SU-DHL-6 (cell line): ENCODE measurements at regions not wholly inside any gene's neighbourhood (a gene's known extent, or its start where the extent isn't known, plus 50 kb on each side); places are given as distances from the start of the nearest gene placed in this dataset.

Experiments
- H2AFZ ChIP-seq: fragments of 200-600 bp; sonication (generic); 2 replicates; pipeline ENCODE4 v1.6.1; 2014; ENCODE audit warnings: low read depth, mild to moderate bottlenecking, moderate library complexity, mixed read lengths, antibody characterized with exemption, low read length; ENCODE audit not compliant: severe bottlenecking
- H3F3A ChIP-seq: fragments of 200-600 bp; shearing (Covaris generic); 2 replicates; pipeline ENCODE4 v1.6.0; 2016; ENCODE audit warnings: antibody characterized with exemption, mild to moderate bottlenecking; ENCODE audit not compliant: insufficient read depth
- H3K27ac ChIP-seq: fragments of 200-600 bp; sonication (generic); 2 replicates; pipeline ENCODE4 v1.5.1; 2016; ENCODE audit warnings: low read depth, mild to moderate bottlenecking, low read length, moderate library complexity, mixed read lengths
- H3K27me3 ChIP-seq: fragments of 200-600 bp; sonication (generic), shearing (Covaris generic); 2 replicates; pipeline ENCODE4 v1.6.0; 2014; ENCODE audit warnings: mild to moderate bottlenecking, low read length
- H3K36me3 ChIP-seq: fragments of 200-600 bp; sonication (generic); 2 replicates; pipeline ENCODE4 v1.6.1; 2014; ENCODE audit warnings: mild to moderate bottlenecking, low read length, mixed read lengths
- H3K4me2 ChIP-seq: fragments of 300-600, 200-600 bp; shearing (Covaris generic), sonication (generic); 2 replicates; pipeline ENCODE4 v1.6.0; 2014; ENCODE audit warnings: low read length, low read depth, mild to moderate bottlenecking; ENCODE audit not compliant: poor library complexity, severe bottlenecking
- H3K4me3 ChIP-seq: fragments of 200-600 bp; sonication (generic); 2 replicates; pipeline ENCODE4 v1.5.1; 2014; ENCODE audit warnings: antibody characterized with exemption, low read length, mild to moderate bottlenecking, mixed read lengths; ENCODE audit not compliant: insufficient read depth, poor library complexity, severe bottlenecking
- H3K79me2 ChIP-seq: fragments of 200-600 bp; sonication (generic); 2 replicates; pipeline ENCODE4 v1.6.1; 2014; ENCODE audit warnings: mild to moderate bottlenecking, low read length, moderate library complexity; ENCODE audit not compliant: insufficient read depth
- H3K9ac ChIP-seq: fragments of 200-600 bp; sonication (generic); 2 replicates; pipeline ENCODE4 v1.7.0; 2014; ENCODE audit warnings: mild to moderate bottlenecking, low read length
- H3K9me2 ChIP-seq: fragments of 200-600 bp; sonication (generic); replicated peaks from 2 replicates; pipeline ENCODE4 v1.6.1; 2014; ENCODE audit warnings: low read length; ENCODE audit not compliant: insufficient read depth
- H3K9me3 ChIP-seq: fragments of 200-600 bp; sonication (generic); 2 replicates; pipeline ENCODE4 v1.6.1; 2014; ENCODE audit warnings: low read length, mixed read lengths; ENCODE audit not compliant: insufficient read depth
- H4K20me1 ChIP-seq: fragments of 200-600 bp; sonication (generic); 2 replicates; pipeline ENCODE4 v1.6.1; 2014; ENCODE audit warnings: low read depth, mild to moderate bottlenecking, antibody characterized with exemption, low read length, moderate library complexity, mixed read lengths
- CTCF ChIP-seq: fragments of 200-600 bp; sonication (generic); IDR thresholded peaks from one replicate; pipeline ENCODE4 v1.5.1; 2017; ENCODE audit warnings: antibody characterized with exemption, mild to moderate bottlenecking, low read length, moderate library complexity; ENCODE audit not compliant: insufficient read depth, poor library complexity, severe bottlenecking
- EZH2phosphoT487 ChIP-seq: fragments of 200-600 bp; sonication (generic), shearing (Covaris generic); conservative IDR thresholded peaks from 2 replicates; pipeline ENCODE4 v1.6.1; 2018; ENCODE audit warnings: mild to moderate bottlenecking, antibody characterized with exemption, low read length, moderate library complexity, mixed read lengths

GRCh38 chr12:89083491-89083890 is 268.8 kb downstream of the DUSP6 start:
- Histone ChIP-seq H3K27me3 (no peaks in the 10 kb centered on the region), H3K9me3 (no peaks in the 10 kb centered on the region), H3F3A (no peaks in the 10 kb centered on the region), H2AFZ (no peak overlapping the region), H3K9me2 (no peaks in the 10 kb centered on the region), H3K4me3 (no peak overlapping the region), H3K79me2 (no peaks in the 10 kb centered on the region), H3K36me3 (no peaks in the 10 kb centered on the region), H3K27ac (no peak overlapping the region), H3K9ac (no peak overlapping the region), H3K4me2 (no peak overlapping the region), H4K20me1 (no peaks in the 10 kb centered on the region)
- TF ChIP-seq CTCF (no peak), EZH2phosphoT487 (no peak)

GRCh38 chr12:89082370-89082753 is 269.9 kb downstream of the DUSP6 start:
- Histone ChIP-seq H3K27me3 (no peaks in the 10 kb centered on the region), H4K20me1 (no peaks in the 10 kb centered on the region), H3K4me2 (no peak overlapping the region), H3K36me3 (no peaks in the 10 kb centered on the region), H3F3A (no peaks in the 10 kb centered on the region), H3K9me3 (no peaks in the 10 kb centered on the region), H3K79me2 (no peaks in the 10 kb centered on the region), H3K9ac (no peak overlapping the region), H3K4me3 (no peak overlapping the region), H2AFZ (no peak overlapping the region), H3K9me2 (no peaks in the 10 kb centered on the region), H3K27ac (no peak overlapping the region)
- TF ChIP-seq CTCF (no peak), EZH2phosphoT487 (no peak)

- TF ChIP-seq CTCF, result no peak
- Histone ChIP-seq H3F3A (no peaks in the 10 kb centered on the region), H3K9ac (no peak overlapping the region), H3K79me2 (no peaks in the 10 kb centered on the region), H3K27me3 (no peaks in the 10 kb centered on the region), H3K4me3 (no peak overlapping the region), H3K4me2 (no peak overlapping the region), H3K9me2 (no peaks in the 10 kb centered on the region), H3K27ac (no peak overlapping the region), H3K36me3 (no peaks in the 10 kb centered on the region), H3K9me3 (no peaks in the 10 kb centered on the region), H4K20me1 (no peaks in the 10 kb centered on the region), H2AFZ (no peak overlapping the region)
Observed at GRCh38 chr12:89081719-89082369, 270.5 kb downstream of the DUSP6 start.
